ENCODE measurements at regions not wholly inside any gene's neighbourhood (a gene's known extent, or its start where the extent isn't known, plus 50 kb on each side); places are given as distances from the start of the nearest gene placed in this dataset.

DNA sequence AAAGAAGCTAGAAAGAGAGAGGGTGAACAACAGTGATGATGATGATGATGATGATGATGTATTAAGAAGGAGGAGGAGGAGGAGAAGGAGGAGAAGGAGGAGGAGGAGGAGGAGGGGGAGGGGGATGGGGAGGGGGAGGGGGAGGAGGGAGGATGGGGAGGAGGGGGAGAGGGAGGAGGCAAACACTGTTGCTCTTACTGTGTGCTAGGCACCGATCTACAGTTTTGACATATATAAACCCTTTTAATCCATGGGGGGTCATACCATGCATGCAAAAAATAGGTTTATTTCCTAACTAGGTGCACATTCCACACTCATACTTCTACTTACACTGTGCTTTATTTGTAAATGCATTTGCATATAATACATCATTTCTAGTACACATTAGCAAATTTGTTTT, 482.8 kb upstream of the FAM241A start:
- H3K4me3 ChIP-seq (IDR thresholded peaks at IDR 0.05; ENCODE audit: insufficient read depth, low read depth, low read length) = no peak overlapping the region
- no peak overlapping the region for H2AFZ ChIP-seq (ENCODE audit: low read depth)
- H3K27me3 ChIP-seq (ENCODE audit: insufficient read depth, low read depth) = no peaks in the 10 kb centered on the region
- no peaks in the 10 kb centered on the region for H4K20me1 ChIP-seq (ENCODE audit: insufficient read depth)
- no peaks in the 10 kb centered on the region for H3K36me3 ChIP-seq (ENCODE audit: insufficient read depth)
- H3K27ac ChIP-seq = no peak overlapping the region
- no peak overlapping the region for H3K4me2 ChIP-seq
- no peaks in the 10 kb centered on the region for H3K79me2 ChIP-seq (ENCODE audit: insufficient read depth, low read depth)
- TF ChIP-seq, protein P1, sequence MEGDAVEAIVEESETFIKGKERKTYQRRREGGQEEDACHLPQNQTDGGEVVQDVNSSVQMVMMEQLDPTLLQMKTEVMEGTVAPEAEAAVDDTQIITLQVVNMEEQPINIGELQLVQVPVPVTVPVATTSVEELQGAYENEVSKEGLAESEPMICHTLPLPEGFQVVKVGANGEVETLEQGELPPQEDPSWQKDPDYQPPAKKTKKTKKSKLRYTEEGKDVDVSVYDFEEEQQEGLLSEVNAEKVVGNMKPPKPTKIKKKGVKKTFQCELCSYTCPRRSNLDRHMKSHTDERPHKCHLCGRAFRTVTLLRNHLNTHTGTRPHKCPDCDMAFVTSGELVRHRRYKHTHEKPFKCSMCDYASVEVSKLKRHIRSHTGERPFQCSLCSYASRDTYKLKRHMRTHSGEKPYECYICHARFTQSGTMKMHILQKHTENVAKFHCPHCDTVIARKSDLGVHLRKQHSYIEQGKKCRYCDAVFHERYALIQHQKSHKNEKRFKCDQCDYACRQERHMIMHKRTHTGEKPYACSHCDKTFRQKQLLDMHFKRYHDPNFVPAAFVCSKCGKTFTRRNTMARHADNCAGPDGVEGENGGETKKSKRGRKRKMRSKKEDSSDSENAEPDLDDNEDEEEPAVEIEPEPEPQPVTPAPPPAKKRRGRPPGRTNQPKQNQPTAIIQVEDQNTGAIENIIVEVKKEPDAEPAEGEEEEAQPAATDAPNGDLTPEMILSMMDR (conservative IDR thresholded peaks at IDR 0.05; ENCODE audit: low read depth, low read length) = no peak
- H3K4me1 ChIP-seq (ENCODE audit: low read depth, poor library complexity, severe bottlenecking) = no peaks in the 10 kb centered on the region
- H3K9ac ChIP-seq = no peak overlapping the region

GRCh38 chr4:111664308-111664945, 480.8 kb upstream of the FAM241A start:
- Histone ChIP-seq H3K4me1 (ENCODE audit: low read depth, poor library complexity, severe bottlenecking) (no peaks in the 10 kb centered on the region), H3K36me3 (ENCODE audit: insufficient read depth) (no peaks in the 10 kb centered on the region), H3K79me2 (ENCODE audit: insufficient read depth, low read depth) (no peaks in the 10 kb centered on the region), H3K4me2 (no peak overlapping the region), H3K4me3 (IDR thresholded peaks at IDR 0.05; ENCODE audit: insufficient read depth, low read depth, low read length) (no peak overlapping the region), H3K27me3 (ENCODE audit: insufficient read depth, low read depth) (no peaks in the 10 kb centered on the region), H4K20me1 (ENCODE audit: insufficient read depth) (no peaks in the 10 kb centered on the region), H2AFZ (ENCODE audit: low read depth) (no peak overlapping the region), H3K27ac (no peak overlapping the region), H3K9ac (no peak overlapping the region)
- TF ChIP-seq, protein P1 (conservative IDR thresholded peaks at IDR 0.05; ENCODE audit: low read depth, low read length) = no peak

- TF ChIP-seq, protein P1 (conservative IDR thresholded peaks at IDR 0.05; ENCODE audit: low read depth, low read length) = no peak
- no peak overlapping the region for H3K27ac ChIP-seq
- no peak overlapping the region for H3K4me2 ChIP-seq
- no peaks in the 10 kb centered on the region for H3K4me1 ChIP-seq (ENCODE audit: low read depth, poor library complexity, severe bottlenecking)
- no peaks in the 10 kb centered on the region for H3K36me3 ChIP-seq (ENCODE audit: insufficient read depth)
- H3K9ac ChIP-seq = no peak overlapping the region
- no peak overlapping the region for H2AFZ ChIP-seq (ENCODE audit: low read depth)
- no peak overlapping the region for H3K4me3 ChIP-seq (IDR thresholded peaks at IDR 0.05; ENCODE audit: insufficient read depth, low read depth, low read length)
- H4K20me1 ChIP-seq (ENCODE audit: insufficient read depth) = no peaks in the 10 kb centered on the region
- no peaks in the 10 kb centered on the region for H3K27me3 ChIP-seq (ENCODE audit: insufficient read depth, low read depth)
- no peaks in the 10 kb centered on the region for H3K79me2 ChIP-seq (ENCODE audit: insufficient read depth, low read depth)
These were observed 478.4 kb upstream of the FAM241A start for GRCh38 chr4:111666826-111667360.

DNA sequence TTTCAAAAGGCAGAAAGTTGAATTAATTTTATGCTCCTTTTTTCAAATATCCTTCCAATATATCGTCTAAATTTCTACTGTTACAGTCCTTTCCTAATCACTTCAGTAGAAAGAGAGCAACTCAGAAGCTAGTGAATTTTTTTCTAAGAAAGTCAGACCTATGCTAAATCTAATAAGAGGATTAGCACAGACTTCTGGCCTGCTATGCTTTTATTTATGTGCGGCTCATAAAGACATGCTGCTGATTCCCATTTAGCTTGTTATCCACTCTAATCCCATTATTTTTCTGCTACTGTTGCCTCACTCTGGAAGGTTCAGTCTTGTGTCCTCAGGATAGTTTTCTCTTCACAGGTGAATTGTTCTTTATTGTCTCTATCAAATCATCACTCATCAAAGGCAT, 473.5 kb upstream of the FAM241A start:
- Histone ChIP-seq H3K27me3 (ENCODE audit: insufficient read depth, low read depth) (no peaks in the 10 kb centered on the region), H3K79me2 (ENCODE audit: insufficient read depth, low read depth) (no peaks in the 10 kb centered on the region)

More for the DNA sequence above, 473.5 kb upstream of the FAM241A start:
- no peaks in the 10 kb centered on the region for H3K4me1 ChIP-seq (ENCODE audit: low read depth, poor library complexity, severe bottlenecking)
- no peaks in the 10 kb centered on the region for H3K36me3 ChIP-seq (ENCODE audit: insufficient read depth)
- H3K27ac ChIP-seq = no peak overlapping the region
- H3K9ac ChIP-seq = no peak overlapping the region
- H3K4me3 ChIP-seq (IDR thresholded peaks at IDR 0.05; ENCODE audit: insufficient read depth, low read depth, low read length) = no peak overlapping the region
- H2AFZ ChIP-seq (ENCODE audit: low read depth) = no peak overlapping the region
- no peak overlapping the region for H3K4me2 ChIP-seq
- TF ChIP-seq, protein P1 (conservative IDR thresholded peaks at IDR 0.05; ENCODE audit: low read depth, low read length) = no peak
- H4K20me1 ChIP-seq (ENCODE audit: insufficient read depth) = no peaks in the 10 kb centered on the region
